ENCODE measurements at regions not wholly inside any gene's neighbourhood (a gene's known extent, or its start where the extent isn't known, plus 50 kb on each side); places are given as distances from the start of the nearest gene placed in this dataset.

- TF ChIP-seq, protein P1, sequence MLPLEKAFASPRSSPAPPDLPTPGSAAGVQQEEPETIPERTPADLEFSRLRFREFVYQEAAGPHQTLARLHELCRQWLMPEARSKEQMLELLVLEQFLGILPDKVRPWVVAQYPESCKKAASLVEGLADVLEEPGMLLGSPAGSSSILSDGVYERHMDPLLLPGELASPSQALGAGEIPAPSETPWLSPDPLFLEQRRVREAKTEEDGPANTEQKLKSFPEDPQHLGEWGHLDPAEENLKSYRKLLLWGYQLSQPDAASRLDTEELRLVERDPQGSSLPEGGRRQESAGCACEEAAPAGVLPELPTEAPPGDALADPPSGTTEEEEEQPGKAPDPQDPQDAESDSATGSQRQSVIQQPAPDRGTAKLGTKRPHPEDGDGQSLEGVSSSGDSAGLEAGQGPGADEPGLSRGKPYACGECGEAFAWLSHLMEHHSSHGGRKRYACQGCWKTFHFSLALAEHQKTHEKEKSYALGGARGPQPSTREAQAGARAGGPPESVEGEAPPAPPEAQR (tag by site-specific recombination; IDR thresholded peaks at IDR 0.05), result no peak
- TF ChIP-seq, protein P2, sequence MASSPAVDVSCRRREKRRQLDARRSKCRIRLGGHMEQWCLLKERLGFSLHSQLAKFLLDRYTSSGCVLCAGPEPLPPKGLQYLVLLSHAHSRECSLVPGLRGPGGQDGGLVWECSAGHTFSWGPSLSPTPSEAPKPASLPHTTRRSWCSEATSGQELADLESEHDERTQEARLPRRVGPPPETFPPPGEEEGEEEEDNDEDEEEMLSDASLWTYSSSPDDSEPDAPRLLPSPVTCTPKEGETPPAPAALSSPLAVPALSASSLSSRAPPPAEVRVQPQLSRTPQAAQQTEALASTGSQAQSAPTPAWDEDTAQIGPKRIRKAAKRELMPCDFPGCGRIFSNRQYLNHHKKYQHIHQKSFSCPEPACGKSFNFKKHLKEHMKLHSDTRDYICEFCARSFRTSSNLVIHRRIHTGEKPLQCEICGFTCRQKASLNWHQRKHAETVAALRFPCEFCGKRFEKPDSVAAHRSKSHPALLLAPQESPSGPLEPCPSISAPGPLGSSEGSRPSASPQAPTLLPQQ (tag by site-specific recombination; IDR thresholded peaks at IDR 0.05), result no peak
Measured at GRCh38 chr12:77167801-77168200, 102.4 kb upstream of the E2F7 start (continued).

- Histone ChIP-seq H3K27ac (ENCODE audit: extremely low read depth, low read depth, low read length) (no peak overlapping the region), H3K4me1 (ENCODE audit: control insufficient read depth, insufficient read depth, low read length) (0 out of 2 replicates have a peak, but pooled peaks cover 6% of the 10 kb centered on the region), H3K36me3 (ENCODE audit: control insufficient read depth in 2 of 2, insufficient read depth in 1 of 2, low read length in 2 of 2) (no peaks in the 10 kb centered on the region), H3K9me3 (ENCODE audit: control insufficient read depth, insufficient read depth, low read depth, low read length) (no peaks in the 10 kb centered on the region), H3K4me3 (ENCODE audit: low read depth, low read length) (no peak overlapping the region)
- POLR2A ChIA-PET, result no interaction called here
- TF ChIP-seq ZNF664 (tag by site-specific recombination; IDR thresholded peaks at IDR 0.05) (no peak), GLI2 (tag by site-specific recombination; IDR thresholded peaks at IDR 0.05; ENCODE audit: borderline replicate concordance, low read depth) (no peak), ZNF174 (tag by site-specific recombination; IDR thresholded peaks at IDR 0.05) (no peak), TCF7L2 (IDR thresholded peaks at IDR 0.05; ENCODE audit: borderline replicate concordance, low read depth, low read length) (no peak), SP7 (tag by site-specific recombination; IDR thresholded peaks at IDR 0.05) (no peak), ZNF585B (tag by site-specific recombination; IDR thresholded peaks at IDR 0.05) (no peak), ZNF366 (tag by site-specific recombination; conservative IDR thresholded peaks at IDR 0.05) (no peak), ZNF391 (tag by site-specific recombination; IDR thresholded peaks at IDR 0.05; ENCODE audit: borderline replicate concordance, low read depth) (no peak), ZNF112 (tag by site-specific recombination; IDR thresholded peaks at IDR 0.05) (no peak), ZNF114 (tag by site-specific recombination; IDR thresholded peaks at IDR 0.05) (no peak), ZNF362 (tag by site-specific recombination; IDR thresholded peaks at IDR 0.05) (no peak), ZNF157 (tag by site-specific recombination; IDR thresholded peaks at IDR 0.05) (no peak), PRDM2 (tag by site-specific recombination; IDR thresholded peaks at IDR 0.05; ENCODE audit: borderline replicate concordance) (no peak), KLF9 (tag by site-specific recombination; IDR thresholded peaks at IDR 0.05; ENCODE audit: low read depth) (no peak), GLIS2 (tag by site-specific recombination; IDR thresholded peaks at IDR 0.05) (no peak), ZBTB1 (tag by site-specific recombination; IDR thresholded peaks at IDR 0.05) (no peak), GLI4 (tag by site-specific recombination; IDR thresholded peaks at IDR 0.05) (no peak)
- TF ChIP-seq, protein P3, sequence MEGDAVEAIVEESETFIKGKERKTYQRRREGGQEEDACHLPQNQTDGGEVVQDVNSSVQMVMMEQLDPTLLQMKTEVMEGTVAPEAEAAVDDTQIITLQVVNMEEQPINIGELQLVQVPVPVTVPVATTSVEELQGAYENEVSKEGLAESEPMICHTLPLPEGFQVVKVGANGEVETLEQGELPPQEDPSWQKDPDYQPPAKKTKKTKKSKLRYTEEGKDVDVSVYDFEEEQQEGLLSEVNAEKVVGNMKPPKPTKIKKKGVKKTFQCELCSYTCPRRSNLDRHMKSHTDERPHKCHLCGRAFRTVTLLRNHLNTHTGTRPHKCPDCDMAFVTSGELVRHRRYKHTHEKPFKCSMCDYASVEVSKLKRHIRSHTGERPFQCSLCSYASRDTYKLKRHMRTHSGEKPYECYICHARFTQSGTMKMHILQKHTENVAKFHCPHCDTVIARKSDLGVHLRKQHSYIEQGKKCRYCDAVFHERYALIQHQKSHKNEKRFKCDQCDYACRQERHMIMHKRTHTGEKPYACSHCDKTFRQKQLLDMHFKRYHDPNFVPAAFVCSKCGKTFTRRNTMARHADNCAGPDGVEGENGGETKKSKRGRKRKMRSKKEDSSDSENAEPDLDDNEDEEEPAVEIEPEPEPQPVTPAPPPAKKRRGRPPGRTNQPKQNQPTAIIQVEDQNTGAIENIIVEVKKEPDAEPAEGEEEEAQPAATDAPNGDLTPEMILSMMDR (tag by site-specific recombination; IDR thresholded peaks at IDR 0.05), result no peak
- TF ChIP-seq, protein P4, sequence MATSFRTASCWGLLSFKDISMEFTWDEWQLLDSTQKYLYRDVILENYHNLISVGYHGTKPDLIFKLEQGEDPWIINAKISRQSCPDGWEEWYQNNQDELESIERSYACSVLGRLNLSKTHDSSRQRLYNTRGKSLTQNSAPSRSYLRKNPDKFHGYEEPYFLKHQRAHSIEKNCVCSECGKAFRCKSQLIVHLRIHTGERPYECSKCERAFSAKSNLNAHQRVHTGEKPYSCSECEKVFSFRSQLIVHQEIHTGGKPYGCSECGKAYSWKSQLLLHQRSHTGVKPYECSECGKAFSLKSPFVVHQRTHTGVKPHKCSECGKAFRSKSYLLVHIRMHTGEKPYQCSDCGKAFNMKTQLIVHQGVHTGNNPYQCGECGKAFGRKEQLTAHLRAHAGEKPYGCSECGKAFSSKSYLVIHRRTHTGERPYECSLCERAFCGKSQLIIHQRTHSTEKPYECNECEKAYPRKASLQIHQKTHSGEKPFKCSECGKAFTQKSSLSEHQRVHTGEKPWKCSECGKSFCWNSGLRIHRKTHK (tag by site-specific recombination; IDR thresholded peaks at IDR 0.05), result no peak
- CTCF ChIA-PET, result no interaction called here
Measured at GRCh38 chr12:77166696-77167095, 101.3 kb upstream of the E2F7 start.

Measured in HEK293 (cell line).